Smooth muscle cell of the brain vasculature (primary cell): ENCODE measurements at regions not wholly inside any gene's neighbourhood (a gene's known extent, or its start where the extent isn't known, plus 50 kb on each side); places are given as distances from the start of the nearest gene placed in this dataset.
"Not testable (repeated sequence)": the region's sequence is repeated elsewhere in the genome, so short reads cannot be mapped to it uniquely, and the experiment has no call there.

Source experiments
- DNase-seq: peaks from one replicate; pipeline ENCODE4 v3.0.0-alpha.2; 2012; ENCODE audit warnings: low read depth, low spot score

DNA sequence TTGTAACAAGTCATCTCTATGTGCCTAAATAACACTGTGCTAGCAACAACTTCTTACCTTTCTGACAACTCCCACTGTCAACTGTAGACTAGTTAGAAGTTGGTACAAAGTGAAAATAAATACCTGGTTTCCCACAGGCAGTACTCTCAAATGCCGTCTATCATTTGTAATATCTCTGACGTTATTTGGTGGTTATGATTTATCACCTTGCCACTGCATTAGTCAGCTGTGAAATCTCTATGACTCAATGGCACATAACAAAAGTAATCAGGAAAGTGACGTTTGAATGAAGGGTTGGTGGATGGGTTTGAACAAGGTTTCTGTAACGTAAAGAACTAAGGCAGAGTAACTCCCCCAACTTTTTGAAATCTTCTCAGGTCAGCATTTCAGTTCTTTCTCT, 592.3 kb downstream of the MAT2B start:
- no peak for DNase-seq

DNA sequence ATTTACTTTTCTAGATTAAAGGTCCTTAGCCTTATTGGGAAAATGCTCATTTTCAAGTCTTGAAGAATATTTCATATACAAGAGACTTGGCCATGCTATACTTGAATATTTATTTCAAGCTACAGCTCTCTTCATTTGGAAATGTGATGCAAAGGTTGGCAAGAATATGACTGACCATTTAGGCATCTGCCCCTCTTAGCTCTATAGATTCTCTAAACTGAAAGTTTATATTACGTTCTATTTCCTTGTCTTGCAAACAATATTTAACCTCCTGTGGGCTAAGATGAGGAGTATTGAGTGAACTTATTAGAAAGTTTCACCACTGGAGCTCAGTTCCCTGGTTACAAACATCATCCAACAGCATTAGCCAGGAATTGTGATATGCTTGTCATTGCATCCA, 593.1 kb downstream of the MAT2B start:
- no peak for DNase-seq

DNA sequence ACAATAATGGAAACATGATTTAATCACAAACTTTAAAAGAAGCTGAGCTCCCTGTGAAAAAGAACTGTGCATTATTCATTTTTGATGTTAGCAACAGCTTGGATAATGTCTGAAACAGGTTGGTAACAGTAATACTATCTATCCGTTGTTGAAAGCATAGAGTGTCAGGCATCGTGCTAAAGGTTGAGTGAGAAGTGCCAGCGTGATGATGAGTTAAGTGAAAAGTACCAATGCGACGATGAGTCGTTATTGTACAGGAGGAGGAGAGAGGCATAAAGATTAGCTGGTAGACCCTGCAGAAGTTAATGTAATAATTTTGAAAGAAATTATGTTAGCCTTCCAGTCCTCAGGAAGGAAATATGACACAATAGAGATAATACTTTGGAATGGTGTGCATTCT, 593.6 kb downstream of the MAT2B start:
- no peak for DNase-seq

- DNase-seq: no peak
These were observed 610.0 kb downstream of the MAT2B start for GRCh38 chr5:164115420-164115819.

- no peak for DNase-seq
These were observed 614.5 kb downstream of the MAT2B start for GRCh38 chr5:164119806-164120447.

DNA sequence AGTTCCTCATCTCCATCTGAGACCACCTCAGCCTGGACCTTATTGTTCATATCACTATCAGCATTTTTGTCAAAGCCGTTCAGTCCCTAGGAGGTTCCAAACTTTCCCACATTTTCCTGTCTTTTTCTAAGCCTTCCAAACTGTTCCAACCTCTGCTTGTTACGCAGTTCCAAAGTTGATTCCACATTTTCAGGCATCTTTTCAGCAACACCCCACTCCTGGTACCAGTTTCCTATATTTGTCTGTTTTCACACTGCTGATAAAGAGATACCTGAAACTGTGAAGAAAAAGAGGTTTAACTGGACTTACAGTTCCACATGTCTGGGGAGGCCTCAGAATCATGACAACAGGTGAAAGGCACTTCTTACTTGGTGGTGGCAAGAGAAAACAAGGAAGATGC, 622.1 kb downstream of the MAT2B start:
- no peak for DNase-seq

- DNase-seq: no peak
These were observed 626.9 kb downstream of the MAT2B start for GRCh38 chr5:164132358-164132757.

DNA sequence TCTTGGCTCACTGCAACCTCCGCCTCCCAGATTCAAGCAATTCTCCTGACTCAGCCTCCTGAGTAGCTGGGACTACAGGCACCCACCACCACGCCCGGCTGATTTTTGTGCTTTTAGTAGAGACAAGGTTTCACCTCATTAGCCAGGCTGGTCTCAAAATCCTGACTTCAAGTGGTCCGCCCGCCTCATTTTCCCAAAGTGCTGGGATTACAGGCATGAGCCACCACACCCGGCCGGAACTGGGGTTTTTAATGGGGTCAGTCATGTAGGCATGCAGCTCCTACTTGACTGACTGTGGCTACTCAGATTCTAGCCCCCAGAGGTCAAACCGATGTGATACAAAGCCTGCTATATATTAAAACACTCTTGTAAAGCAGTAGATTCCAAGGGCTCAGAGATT, 631.7 kb downstream of the MAT2B start:
- DNase-seq: no peak

DNA sequence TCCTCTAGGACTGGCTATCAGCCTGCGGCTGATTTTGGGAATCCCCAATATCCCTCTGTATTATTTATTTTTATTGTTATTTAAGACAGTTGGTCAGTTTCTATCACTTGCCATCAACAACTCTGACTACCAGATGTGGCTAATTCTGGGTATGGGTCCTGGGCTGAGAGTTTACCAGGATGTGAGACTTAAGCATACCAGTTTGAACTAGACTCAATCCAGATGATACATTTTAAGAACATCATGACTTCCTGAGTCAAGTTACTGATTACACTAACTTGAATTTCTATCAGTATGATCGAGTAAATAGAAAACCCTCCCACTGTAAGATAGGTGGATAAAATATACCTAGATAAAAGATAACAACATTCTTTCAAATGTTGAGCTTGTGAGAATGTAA, 634.0 kb downstream of the MAT2B start:
- DNase-seq: no peak

GRCh38 chr5:164145458-164145857, 640.0 kb downstream of the MAT2B start:
- no peak for DNase-seq

GRCh38 chr5:164146223-164146622, 640.8 kb downstream of the MAT2B start:
- DNase-seq: no peak

GRCh38 chr5:164148292-164148691, 642.9 kb downstream of the MAT2B start:
- DNase-seq: no peak

DNA sequence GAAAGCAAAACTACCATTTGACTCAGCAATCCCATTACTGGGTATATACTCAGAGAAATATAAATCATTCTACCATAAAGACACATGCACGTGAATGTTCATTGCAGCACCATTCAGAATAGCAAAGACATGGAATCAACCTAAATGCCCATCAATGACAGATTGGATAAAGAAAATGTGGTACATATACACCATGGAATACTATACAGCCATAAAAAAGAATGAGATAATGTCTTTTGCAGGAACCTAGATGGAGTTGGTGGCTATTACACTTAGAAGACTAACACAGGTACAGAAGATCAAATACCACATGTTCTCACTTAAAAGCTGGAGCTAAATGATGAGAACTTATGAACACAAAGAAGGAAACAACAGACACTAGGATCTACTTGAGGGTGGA, 647.1 kb downstream of the MAT2B start:
- DNase-seq: not testable (repeated sequence)

DNA sequence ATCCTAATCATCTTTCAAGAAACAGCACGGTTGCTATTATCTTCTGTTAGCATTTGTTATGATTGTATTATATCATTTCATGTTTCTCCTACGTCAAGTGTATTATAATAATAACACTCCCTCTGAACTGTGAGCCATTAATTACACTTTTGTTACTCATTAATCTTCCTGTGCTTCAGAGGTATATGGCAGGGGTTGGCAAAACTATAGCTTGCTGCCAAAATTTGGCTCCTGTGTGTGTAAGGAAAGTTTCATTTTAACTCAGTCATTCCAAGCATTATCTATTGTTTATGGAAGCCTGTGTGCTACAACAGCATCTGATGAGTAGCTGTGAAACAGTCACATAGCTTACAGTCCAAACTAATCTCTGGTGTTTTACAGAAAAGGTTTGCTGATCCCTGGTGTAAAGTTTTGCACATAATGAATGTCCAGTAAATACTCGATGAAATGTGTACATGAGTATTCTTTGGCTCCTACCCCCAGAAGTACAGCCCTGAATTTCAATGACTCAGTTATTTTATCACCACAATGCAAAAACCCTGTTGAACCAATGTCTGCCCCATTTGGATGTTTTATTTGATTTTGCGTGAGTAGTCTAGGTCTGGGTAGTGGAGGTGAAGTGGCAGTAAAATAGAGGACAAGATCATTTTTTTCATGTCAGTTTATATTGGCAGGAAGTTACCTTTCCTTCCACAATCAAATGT, 648.2 kb downstream of the MAT2B start:
- no peak for DNase-seq

DNA sequence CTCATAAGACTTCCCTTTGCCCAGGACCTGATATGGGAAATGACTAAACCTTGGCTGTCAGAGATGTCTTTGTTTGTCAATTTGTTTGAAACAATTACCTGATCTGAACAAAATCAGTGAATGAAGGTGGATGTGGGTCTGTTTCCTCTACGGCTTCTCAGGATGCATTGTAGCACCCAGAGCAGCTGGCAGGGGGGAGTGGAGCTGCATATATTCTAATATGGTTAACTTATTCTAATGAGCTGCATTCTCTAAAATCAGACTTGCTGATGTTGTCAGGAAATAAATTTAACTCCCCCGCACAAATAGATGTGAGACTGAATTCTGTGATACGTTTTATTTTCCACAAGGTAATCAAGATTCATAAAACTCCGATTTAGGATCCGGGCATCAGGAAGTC, 665.4 kb downstream of the MAT2B start:
- no peak for DNase-seq

DNA sequence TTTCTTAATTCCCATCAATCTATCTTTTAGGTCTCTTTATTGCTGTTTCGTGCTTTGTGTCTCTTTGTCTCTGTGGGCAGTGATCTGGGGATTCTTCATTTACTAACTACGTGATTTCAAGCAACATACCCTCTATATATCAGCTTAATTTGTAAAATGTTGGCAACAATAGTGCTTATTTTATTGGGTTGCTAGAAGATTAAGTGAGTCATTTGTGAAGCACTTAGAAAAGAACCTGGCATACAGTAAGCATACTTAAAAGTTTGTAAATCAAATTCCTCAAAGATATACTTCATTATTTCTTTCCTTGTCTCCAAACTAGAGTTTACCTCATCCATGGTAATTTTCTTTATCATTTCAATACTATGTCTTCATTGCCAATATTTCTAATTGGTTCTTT, 669.7 kb downstream of the MAT2B start:
- no peak for DNase-seq

DNA sequence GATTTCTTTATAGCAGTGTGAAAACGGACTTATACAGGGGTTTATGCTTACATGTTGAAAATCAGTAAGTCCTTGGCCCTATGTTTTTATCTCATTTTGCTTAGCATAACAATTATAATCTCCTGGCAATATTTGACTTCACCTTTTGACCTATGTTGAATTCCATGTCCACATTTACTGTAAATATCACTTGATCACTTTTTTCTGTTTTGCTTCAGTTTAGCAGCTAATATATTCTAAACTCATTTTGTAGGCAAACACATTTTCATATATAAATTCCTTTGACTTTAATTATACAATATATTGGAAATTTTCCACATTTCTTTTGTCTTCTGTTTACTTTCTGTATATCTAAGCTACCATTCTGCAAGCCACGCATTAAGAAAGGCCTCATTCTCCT, 674.0 kb downstream of the MAT2B start:
- no peak for DNase-seq

DNA sequence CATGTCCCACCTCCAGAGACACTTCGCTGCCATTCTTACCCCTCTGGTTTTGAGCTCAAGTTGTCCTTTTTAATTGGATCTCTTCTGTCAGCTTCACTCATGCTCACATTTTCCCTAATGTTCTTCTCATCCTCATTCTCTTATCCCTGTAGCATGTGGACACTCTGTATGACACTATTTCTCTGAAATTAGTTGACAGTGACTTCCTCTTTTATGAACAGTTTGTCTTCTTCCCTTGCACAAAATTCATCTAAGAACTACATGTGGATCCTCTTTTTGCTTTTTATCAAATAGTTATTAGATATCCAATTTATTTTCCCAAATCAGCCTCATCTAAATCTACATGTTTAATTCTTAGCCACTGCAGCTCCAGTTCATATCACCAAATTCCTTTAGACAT, 676.2 kb downstream of the MAT2B start:
- no peak for DNase-seq

DNA sequence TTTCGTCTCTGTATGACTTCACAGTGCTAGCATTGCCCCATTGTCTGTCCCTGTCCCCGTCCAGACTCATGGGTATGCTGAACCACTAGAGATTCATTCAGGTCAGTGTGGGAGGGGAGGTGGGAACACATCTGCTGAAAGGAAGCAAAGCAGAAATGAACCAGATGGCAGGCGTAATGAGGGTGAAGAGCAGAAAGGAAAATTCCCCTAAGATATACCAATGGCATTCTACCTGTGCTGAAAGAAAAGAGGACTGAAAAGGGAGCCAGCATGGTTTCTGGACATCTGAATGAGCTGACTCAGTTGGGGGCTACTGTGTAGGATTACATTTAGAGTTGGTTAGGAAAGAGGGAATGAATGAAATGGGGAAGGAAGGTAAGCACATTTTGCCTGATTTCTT, 678.7 kb downstream of the MAT2B start:
- no peak for DNase-seq

GRCh38 chr5:164185000-164185399, 679.6 kb downstream of the MAT2B start:
- DNase-seq: no peak

DNA sequence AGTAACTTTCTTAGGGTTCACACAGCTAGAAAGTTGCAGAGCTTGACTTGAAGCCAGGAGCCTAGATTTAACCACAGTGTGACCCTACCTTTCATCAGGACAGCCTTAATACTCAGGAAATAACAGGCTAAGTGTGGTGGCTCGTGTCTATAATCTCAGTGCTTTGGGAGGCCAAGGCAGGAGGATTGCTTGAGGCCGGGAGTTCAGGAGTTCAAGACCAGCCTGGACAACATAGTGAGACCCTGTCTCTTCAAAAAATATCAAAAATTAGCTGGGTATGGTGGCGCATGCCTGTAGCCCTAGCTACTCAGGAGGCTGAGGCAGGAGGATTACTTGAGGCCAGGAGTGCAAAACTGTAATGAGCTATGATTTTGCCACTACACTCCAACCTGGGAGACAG, 681.1 kb downstream of the MAT2B start:
- no peak for DNase-seq

GRCh38 chr5:164187785-164188184, 682.4 kb downstream of the MAT2B start:
- no peak for DNase-seq

DNA sequence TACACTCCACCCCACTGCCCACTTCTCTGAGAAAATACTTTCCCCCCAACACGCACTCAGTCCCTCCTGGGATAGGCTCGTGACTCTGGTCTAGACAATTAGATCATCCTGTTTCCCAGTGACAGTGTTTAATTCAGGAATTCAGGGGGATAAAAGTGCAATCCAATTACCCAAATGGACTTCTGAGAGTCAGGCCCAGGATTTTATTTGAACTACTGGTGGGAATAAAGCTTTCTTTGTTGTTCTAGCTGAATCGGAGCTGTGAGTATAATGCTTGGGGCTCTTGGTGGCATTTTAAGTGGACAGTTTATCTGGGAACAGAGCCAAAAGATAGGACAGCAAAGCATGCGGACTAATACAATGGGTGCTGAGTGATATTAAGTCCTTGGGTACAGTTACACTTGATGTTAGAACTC, 683.3 kb downstream of the MAT2B start:
- no peak for DNase-seq

- DNase-seq: no peak
These were observed 685.8 kb downstream of the MAT2B start for GRCh38 chr5:164191240-164191639.
